Endodermal cell (in vitro differentiated cells): ENCODE measurements at regions not wholly inside any gene's neighbourhood (a gene's known extent, or its start where the extent isn't known, plus 50 kb on each side); places are given as distances from the start of the nearest gene placed in this dataset.

Experiments
- DNase-seq: peaks from one replicate; pipeline ENCODE4 v3.0.0-alpha.2; 2017
- H3K27ac ChIP-seq: 2 replicates; pipeline ENCODE4 v1.5.1; 2013; ENCODE audit warnings: mild to moderate bottlenecking, low read depth, low read length, moderate library complexity
- H3K27me3 ChIP-seq: 2 replicates; pipeline ENCODE4 v1.6.1; 2013; ENCODE audit warnings: mild to moderate bottlenecking, low read length, moderate library complexity; ENCODE audit not compliant: insufficient read depth, control insufficient read depth, poor library complexity, severe bottlenecking
- H3K36me3 ChIP-seq: 2 replicates; pipeline ENCODE4 v1.7.0; 2013; ENCODE audit warnings: mild to moderate bottlenecking, low read length, moderate library complexity; ENCODE audit not compliant: control insufficient read depth, insufficient read depth
- H3K4me1 ChIP-seq: one replicate; pipeline ENCODE4 v1.7.0; 2013; ENCODE audit warnings: low read length; ENCODE audit not compliant: control insufficient read depth, insufficient read depth
- H3K4me3 ChIP-seq: 2 replicates; pipeline ENCODE4 v1.5.1; 2013; ENCODE audit warnings: mild to moderate bottlenecking, low read length, moderate library complexity
- H3K9ac ChIP-seq: 2 replicates; pipeline ENCODE4 v1.6.1; 2013; ENCODE audit warnings: mild to moderate bottlenecking, low read length, moderate library complexity; ENCODE audit not compliant: poor library complexity, severe bottlenecking; ENCODE audit errors: extremely low read depth
- H3K9me3 ChIP-seq: 2 replicates; pipeline ENCODE4 v1.6.1; 2013; ENCODE audit warnings: mild to moderate bottlenecking, low read length, moderate library complexity; ENCODE audit not compliant: control insufficient read depth
- H3K27ac Mint-ChIP-seq: 2 replicates; pipeline ENCODE4 v1.8.0; 2020; ENCODE audit warnings: mixed read lengths
- H3K27me3 Mint-ChIP-seq: 2 replicates; pipeline ENCODE4 v1.8.0; 2021; ENCODE audit warnings: mild to moderate bottlenecking, mixed read lengths; ENCODE audit not compliant: insufficient read depth
- H3K36me3 Mint-ChIP-seq: 2 replicates; pipeline ENCODE4 v1.8.0; 2020; ENCODE audit warnings: low read depth, mixed read lengths
- H3K4me1 Mint-ChIP-seq: 2 replicates; pipeline ENCODE4 v1.8.0; 2020; ENCODE audit warnings: mixed read lengths
- H3K4me3 Mint-ChIP-seq: 2 replicates; pipeline ENCODE4 v1.8.0; 2020; ENCODE audit warnings: mild to moderate bottlenecking, moderate library complexity, mixed read lengths
- H3K9me3 Mint-ChIP-seq: 2 replicates; pipeline ENCODE4 v1.8.0; 2020; ENCODE audit warnings: mild to moderate bottlenecking, mixed read lengths
- WGBS, 2 experiments: methylation state at CpG; one replicate each; pipeline versions ENCODE4 v1.1.5 to v1.1.7; 2013; ENCODE audit warnings: missing lambda C conversion rate in 2 of 2, mixed read lengths in 1 of 2; ENCODE audit not compliant: insufficient coverage in 1 of 2, insufficient read length in 1 of 2; 5-methylcytosine and 5-hydroxymethylcytosine counted together
- TF ChIP-seq, protein P1 (sequence below): fragments of 200-600 bp; sonication (generic); conservative IDR thresholded peaks from 2 replicates; pipeline ENCODE4 v1.5.0; 2021; ENCODE audit warnings: antibody characterized with exemption, mild to moderate bottlenecking

DNA sequence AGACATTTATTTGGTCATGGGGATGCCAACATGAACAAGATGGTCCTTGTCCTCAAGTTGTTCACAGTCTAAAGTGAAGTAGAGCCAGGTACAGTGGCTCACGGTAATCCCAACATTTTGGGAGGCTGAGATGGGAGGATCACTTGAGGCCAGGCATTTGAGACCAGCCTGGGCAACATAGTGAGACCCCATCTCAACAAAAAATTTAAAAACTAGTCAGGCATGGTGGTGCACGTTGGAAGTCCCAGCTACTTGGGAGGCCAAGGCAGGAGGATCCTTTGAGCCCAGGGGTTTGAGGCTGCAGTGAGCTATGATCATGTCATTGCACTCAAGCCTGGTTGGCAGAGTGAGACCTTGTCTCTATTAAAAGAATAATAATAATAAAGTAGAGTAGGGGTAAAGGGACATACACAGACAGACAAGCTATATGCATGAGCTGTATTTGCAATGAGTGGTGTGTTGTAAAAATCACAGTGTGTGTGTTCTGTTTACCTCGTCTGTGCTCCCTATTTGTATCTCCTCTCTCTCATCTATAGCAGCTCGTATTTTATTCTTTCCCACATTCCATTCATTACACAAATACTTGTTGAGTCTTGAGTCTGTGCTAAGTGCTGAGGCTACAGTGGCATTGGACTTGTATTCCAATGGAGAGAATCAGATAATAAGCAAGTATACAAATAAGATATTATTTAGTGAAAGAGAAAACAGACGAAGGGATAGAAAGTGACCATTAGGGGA is 73.9 kb upstream of the DHX40 start:
- 73 to 88% methylated on average over 2 to 4 of the region's 5 CpGs for whole genome bisulfite sequencing, 2 experiments
- H3K9me3 ChIP-seq, result no peaks in the 10 kb centered on the region
- peaks cover 23% of the 10 kb centered on the region for H3K9me3 Mint-ChIP-seq
- H3K4me3 ChIP-seq, result no peak overlapping the region
- peaks cover 31% of the 10 kb centered on the region for H3K27me3 Mint-ChIP-seq
- H3K27ac Mint-ChIP-seq, result no peak overlapping the region
- H3K4me1 Mint-ChIP-seq, result no peaks in the 10 kb centered on the region
- H3K36me3 ChIP-seq, result no peaks in the 10 kb centered on the region
- no peaks in the 10 kb centered on the region for H3K4me1 ChIP-seq
- peaks cover 2% of the 10 kb centered on the region for H3K36me3 Mint-ChIP-seq
- H3K27me3 ChIP-seq, result peaks cover 20% of the 10 kb centered on the region
- no peak overlapping the region for H3K4me3 Mint-ChIP-seq
- no peak overlapping the region for H3K9ac ChIP-seq
- no peak for DNase-seq
- H3K27ac ChIP-seq, result no peak overlapping the region
- TF ChIP-seq, protein P1, sequence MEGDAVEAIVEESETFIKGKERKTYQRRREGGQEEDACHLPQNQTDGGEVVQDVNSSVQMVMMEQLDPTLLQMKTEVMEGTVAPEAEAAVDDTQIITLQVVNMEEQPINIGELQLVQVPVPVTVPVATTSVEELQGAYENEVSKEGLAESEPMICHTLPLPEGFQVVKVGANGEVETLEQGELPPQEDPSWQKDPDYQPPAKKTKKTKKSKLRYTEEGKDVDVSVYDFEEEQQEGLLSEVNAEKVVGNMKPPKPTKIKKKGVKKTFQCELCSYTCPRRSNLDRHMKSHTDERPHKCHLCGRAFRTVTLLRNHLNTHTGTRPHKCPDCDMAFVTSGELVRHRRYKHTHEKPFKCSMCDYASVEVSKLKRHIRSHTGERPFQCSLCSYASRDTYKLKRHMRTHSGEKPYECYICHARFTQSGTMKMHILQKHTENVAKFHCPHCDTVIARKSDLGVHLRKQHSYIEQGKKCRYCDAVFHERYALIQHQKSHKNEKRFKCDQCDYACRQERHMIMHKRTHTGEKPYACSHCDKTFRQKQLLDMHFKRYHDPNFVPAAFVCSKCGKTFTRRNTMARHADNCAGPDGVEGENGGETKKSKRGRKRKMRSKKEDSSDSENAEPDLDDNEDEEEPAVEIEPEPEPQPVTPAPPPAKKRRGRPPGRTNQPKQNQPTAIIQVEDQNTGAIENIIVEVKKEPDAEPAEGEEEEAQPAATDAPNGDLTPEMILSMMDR, result no peak

DNA sequence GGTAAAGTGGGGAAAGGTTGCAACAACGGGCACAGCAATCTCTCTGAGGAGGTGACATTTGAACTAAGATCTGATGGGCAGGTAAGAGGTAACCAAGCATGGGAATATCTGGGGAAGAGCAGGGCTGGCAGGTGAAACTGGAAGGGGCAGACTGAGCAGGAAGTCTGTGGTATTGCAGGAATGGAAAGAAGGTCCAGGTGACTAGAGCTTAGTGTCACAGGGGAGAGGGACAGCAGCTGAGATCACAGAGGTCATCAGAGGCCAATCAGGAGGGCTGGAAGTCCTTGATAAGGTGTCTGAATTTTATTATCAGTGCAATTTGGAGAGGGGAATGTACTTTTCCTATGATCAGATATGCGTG is 73.3 kb upstream of the DHX40 start:
- peaks cover 2% of the 10 kb centered on the region for H3K36me3 Mint-ChIP-seq

DNA sequence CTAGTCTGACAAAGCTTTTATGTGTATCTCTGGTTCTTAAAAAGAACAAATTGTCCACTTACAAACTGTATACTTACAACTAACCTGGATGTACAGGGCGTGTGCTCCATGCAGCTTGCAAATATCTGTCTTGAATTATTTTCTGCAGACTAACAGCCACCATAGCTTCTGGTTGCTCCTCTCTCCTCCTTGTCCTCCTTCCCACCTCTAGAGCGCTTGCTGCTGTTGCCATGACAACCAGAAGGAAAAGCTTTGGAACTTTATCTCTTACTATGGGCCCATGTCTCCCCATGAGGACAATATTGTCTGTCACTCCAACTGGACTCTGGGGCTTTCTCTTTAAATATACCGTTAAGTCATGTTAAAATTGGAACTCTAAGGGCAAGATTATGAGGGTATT is 71.5 kb upstream of the DHX40 start:
- Mint-ChIP-seq H3K27ac (no peak overlapping the region), H3K4me1 (no peaks in the 10 kb centered on the region), H3K27me3 (peaks cover 19% of the 10 kb centered on the region), H3K4me3 (no peak overlapping the region), H3K36me3 (peaks cover 2% of the 10 kb centered on the region), H3K9me3 (peaks cover 23% of the 10 kb centered on the region)
- Histone ChIP-seq H3K27ac (no peak overlapping the region), H3K36me3 (no peaks in the 10 kb centered on the region), H3K9me3 (no peaks in the 10 kb centered on the region), H3K4me3 (no peak overlapping the region), H3K27me3 (no peaks in the 10 kb centered on the region), H3K4me1 (no peaks in the 10 kb centered on the region), H3K9ac (no peak overlapping the region)
- 82 to 90% methylated on average over 3 of the region's 3 CpGs for WGBS, 2 experiments
- no peak for DNase-seq
- TF ChIP-seq, protein P1, result no peak

More for the DNA sequence above, 73.3 kb upstream of the DHX40 start:
- no peak overlapping the region for H3K27ac Mint-ChIP-seq
- Histone ChIP-seq H3K27ac (no peak overlapping the region), H3K9me3 (no peaks in the 10 kb centered on the region), H3K27me3 (peaks cover 15% of the 10 kb centered on the region), H3K9ac (no peak overlapping the region), H3K36me3 (no peaks in the 10 kb centered on the region), H3K4me1 (no peaks in the 10 kb centered on the region), H3K4me3 (no peak overlapping the region)
- H3K4me1 Mint-ChIP-seq, result no peaks in the 10 kb centered on the region
- TF ChIP-seq, protein P1, result peak; percentile 29
- DNase-seq, result no peak
- no peak overlapping the region for H3K4me3 Mint-ChIP-seq
- H3K9me3 Mint-ChIP-seq, result peaks cover 23% of the 10 kb centered on the region
- peaks cover 28% of the 10 kb centered on the region for H3K27me3 Mint-ChIP-seq
- 88 to 89% methylated on average over 2 of the region's 2 CpGs for WGBS, 2 experiments
